Upper lobe of right lung (tissue), 1 donor: ENCODE measurements at regions not wholly inside any gene's neighbourhood (a gene's known extent, or its start where the extent isn't known, plus 50 kb on each side); places are given as distances from the start of the nearest gene placed in this dataset.
"Not testable (repeated sequence)": the region's sequence is repeated elsewhere in the genome, so short reads cannot be mapped to it uniquely, and the experiment has no call there.

Experiments used
- ATAC-seq: fragments of 200-7000 bp; cut with Tn5 transposase; one replicate; pipeline ENCODE4 v1.9.1; 2020; ENCODE audit warnings: mild to moderate bottlenecking, moderate library complexity
- DNase-seq: peaks from one replicate; pipeline ENCODE4 v3.0.0-alpha.2; 2020
- H3K27ac ChIP-seq: fragments of 200-600 bp; one replicate; pipeline ENCODE4 v1.8.0; 2022
- H3K27me3 ChIP-seq: fragments of 200-600 bp; one replicate; pipeline ENCODE4 v1.8.0; 2022; ENCODE audit warnings: mild to moderate bottlenecking
- H3K36me3 ChIP-seq: fragments of 200-600 bp; one replicate; pipeline ENCODE4 v1.8.0; 2022
- H3K4me1 ChIP-seq: fragments of 200-600 bp; one replicate; pipeline ENCODE4 v1.8.0; 2022
- H3K4me3 ChIP-seq: fragments of 200-600 bp; one replicate; pipeline ENCODE4 v1.8.0; 2022; ENCODE audit warnings: mild to moderate bottlenecking
- H3K9me3 ChIP-seq: fragments of 200-600 bp; one replicate; pipeline ENCODE4 v1.8.0; 2022
- intact Hi-C: fragments of 100-400 bp; cut with DNase I; formaldehyde crosslinking; loops from one replicate; pipeline ENCODE4 v1.11.0; 2022
- TF ChIP-seq, protein P1 (sequence below): fragments of 200-600 bp; IDR thresholded peaks from one replicate; pipeline ENCODE4 v1.8.0; 2022; ENCODE audit warnings: antibody characterized with exemption
- donor health status: DM: no; HTN: yes; CAD: no; lungs with severe emphysema.

DNA sequence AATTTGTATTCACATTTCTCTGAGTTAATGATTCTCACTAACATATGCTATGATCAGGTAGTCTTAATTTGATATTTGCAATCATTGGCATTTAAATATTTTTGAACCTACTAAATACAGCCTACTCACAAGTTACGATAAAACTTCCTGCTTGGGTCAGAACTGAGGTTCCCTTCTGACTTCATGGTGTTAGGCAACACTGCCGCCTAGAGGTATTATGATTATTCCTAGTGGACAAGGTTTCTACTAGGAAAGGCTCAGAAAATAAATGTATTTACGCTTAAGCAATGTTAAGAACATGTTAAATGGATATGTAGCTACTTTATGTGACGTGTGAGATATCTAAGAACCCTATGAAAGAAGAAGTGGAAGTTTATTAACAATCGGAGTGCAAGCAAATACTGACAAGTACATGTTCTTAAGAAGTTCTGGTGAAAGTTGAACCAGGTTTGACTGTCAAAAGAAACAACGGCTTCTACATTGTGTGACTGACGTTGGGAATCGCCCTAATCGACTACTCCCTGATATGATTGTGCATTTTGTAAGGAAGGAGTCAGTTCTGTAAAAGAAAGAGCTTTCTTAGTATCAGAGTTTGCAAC, 1395.8 kb downstream of the SLITRK5 start:
- Histone ChIP-seq H3K9me3 (no peaks in the 10 kb centered on the region), H3K27ac (no peak overlapping the region), H3K36me3 (no peaks in the 10 kb centered on the region), H3K4me1 (no peaks in the 10 kb centered on the region), H3K27me3 (no peaks in the 10 kb centered on the region), H3K4me3 (no peak overlapping the region)
- ATAC-seq (peak; percentile 88), DNase-seq (no peak)
- intact Hi-C loops, result no loop called here
- TF ChIP-seq, protein P1, sequence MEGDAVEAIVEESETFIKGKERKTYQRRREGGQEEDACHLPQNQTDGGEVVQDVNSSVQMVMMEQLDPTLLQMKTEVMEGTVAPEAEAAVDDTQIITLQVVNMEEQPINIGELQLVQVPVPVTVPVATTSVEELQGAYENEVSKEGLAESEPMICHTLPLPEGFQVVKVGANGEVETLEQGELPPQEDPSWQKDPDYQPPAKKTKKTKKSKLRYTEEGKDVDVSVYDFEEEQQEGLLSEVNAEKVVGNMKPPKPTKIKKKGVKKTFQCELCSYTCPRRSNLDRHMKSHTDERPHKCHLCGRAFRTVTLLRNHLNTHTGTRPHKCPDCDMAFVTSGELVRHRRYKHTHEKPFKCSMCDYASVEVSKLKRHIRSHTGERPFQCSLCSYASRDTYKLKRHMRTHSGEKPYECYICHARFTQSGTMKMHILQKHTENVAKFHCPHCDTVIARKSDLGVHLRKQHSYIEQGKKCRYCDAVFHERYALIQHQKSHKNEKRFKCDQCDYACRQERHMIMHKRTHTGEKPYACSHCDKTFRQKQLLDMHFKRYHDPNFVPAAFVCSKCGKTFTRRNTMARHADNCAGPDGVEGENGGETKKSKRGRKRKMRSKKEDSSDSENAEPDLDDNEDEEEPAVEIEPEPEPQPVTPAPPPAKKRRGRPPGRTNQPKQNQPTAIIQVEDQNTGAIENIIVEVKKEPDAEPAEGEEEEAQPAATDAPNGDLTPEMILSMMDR, result peak; percentile 61

DNA sequence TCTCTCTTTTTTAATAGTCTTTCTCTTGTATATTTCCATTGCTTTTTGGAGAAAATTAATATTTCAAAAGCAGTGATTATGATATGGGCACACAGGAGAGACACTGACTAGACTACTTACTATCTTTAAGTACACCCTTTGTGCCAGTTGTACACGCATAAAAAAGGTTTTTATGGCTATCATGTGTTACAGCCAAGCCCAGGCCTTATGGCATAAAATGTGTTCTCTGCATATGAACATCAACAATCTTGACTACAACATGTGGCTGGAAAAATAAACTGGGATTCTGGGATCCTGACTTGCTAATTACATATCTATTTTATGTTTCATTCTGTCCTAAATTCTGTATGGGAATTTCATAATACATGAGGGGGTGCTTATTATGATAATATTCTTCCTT, 1401.8 kb downstream of the SLITRK5 start:
- intact Hi-C loops, result no loop called here
- DNase-seq (no peak), ATAC-seq (no peak)
- Histone ChIP-seq H3K27ac (no peak overlapping the region), H3K4me1 (no peaks in the 10 kb centered on the region), H3K9me3 (no peaks in the 10 kb centered on the region), H3K4me3 (no peak overlapping the region), H3K27me3 (no peaks in the 10 kb centered on the region), H3K36me3 (no peaks in the 10 kb centered on the region)
- TF ChIP-seq, protein P1, result no peak

- H3K4me1 ChIP-seq, result no peaks in the 10 kb centered on the region
- H3K36me3 ChIP-seq, result no peaks in the 10 kb centered on the region
- H3K27me3 ChIP-seq, result no peaks in the 10 kb centered on the region
- no peaks in the 10 kb centered on the region for H3K9me3 ChIP-seq
- H3K27ac ChIP-seq, result no peak overlapping the region
- DNase-seq (no peak), ATAC-seq (no peak)
- H3K4me3 ChIP-seq, result no peak overlapping the region
- intact Hi-C loops, result no loop called here
- TF ChIP-seq, protein P1, result no peak
Observed at GRCh38 chr13:89076622-89077021, 1405.5 kb downstream of the SLITRK5 start.

GRCh38 chr13:89082623-89083022, 1411.5 kb downstream of the SLITRK5 start:
- no peak overlapping the region for H3K4me3 ChIP-seq
- no peaks in the 10 kb centered on the region for H3K9me3 ChIP-seq
- no peak for ATAC-seq
- no peaks in the 10 kb centered on the region for H3K4me1 ChIP-seq
- TF ChIP-seq, protein P1, result no peak
- H3K36me3 ChIP-seq, result no peaks in the 10 kb centered on the region
- H3K27me3 ChIP-seq, result no peaks in the 10 kb centered on the region
- no peak for DNase-seq
- H3K27ac ChIP-seq, result no peak overlapping the region
- intact Hi-C loops, result no loop called here

- intact Hi-C loops, H3K27me3 ChIP-seq, H3K36me3 ChIP-seq, H3K4me3 ChIP-seq, DNase-seq, H3K27ac ChIP-seq, H3K9me3 ChIP-seq, ATAC-seq, H3K4me1 ChIP-seq: not testable (repeated sequence)
Observed at GRCh38 chr13:89088107-89088506, 1416.9 kb downstream of the SLITRK5 start.

DNA sequence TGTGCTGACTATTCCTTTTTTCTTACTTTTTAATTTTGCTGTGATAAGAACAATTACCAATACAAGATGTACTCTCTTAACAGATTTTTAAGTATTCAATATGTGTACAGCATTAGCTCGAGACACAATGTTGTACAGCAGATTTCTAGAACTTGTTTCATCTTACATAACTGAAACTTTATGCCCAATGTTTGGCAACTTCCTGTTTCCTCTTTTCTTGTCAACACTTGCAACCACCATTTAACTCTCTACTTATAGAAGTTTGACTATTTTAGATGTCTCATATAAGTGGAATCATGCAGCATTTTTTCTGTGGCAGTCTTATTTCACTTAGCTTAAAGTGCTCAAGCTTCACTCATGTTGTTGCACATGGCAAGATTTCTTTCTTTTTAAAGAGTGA, 1426.8 kb downstream of the SLITRK5 start:
- H3K4me3 ChIP-seq, result no peak overlapping the region
- DNase-seq, result no peak
- H3K36me3 ChIP-seq, result no peaks in the 10 kb centered on the region
- H3K9me3 ChIP-seq, result no peaks in the 10 kb centered on the region
- H3K4me1 ChIP-seq, result no peaks in the 10 kb centered on the region
- intact Hi-C loops, result no loop called here
- TF ChIP-seq, protein P1, result no peak
- ATAC-seq, result no peak
- no peaks in the 10 kb centered on the region for H3K27me3 ChIP-seq
- no peak overlapping the region for H3K27ac ChIP-seq
